B cell (primary cell): ENCODE measurements at regions not wholly inside any gene's neighbourhood (a gene's known extent, or its start where the extent isn't known, plus 50 kb on each side); places are given as distances from the start of the nearest gene placed in this dataset.

Experiments used
- ATAC-seq: fragments of 200-7000 bp; cut with Tn5 transposase; one replicate; pipeline ENCODE4 v1.10.0; 2021; ENCODE audit warnings: low read depth, mild to moderate bottlenecking, moderate number of reproducible peaks, moderate library complexity
- CTCF ChIA-PET: fragments of 350-600 bp; sonication (Branson Sonifier 250); formaldehyde crosslinking; loops from one replicate; lab custom pipeline; 2021; ENCODE audit warnings: antibody characterized with exemption, inconsistent platforms; lab: Charles Lee
- POLR2A ChIA-PET: fragments of 350-600 bp; sonication (Branson Sonifier 250); formaldehyde crosslinking; loops from one replicate; lab custom pipeline; 2021; ENCODE audit warnings: antibody characterized with exemption; lab: Charles Lee
- DNase-seq: peaks from one replicate; pipeline ENCODE4 v3.0.0; 2013
- H2AFZ ChIP-seq: 2 replicates; pipeline ENCODE4 v1.6.1; 2012; ENCODE audit warnings: mild to moderate bottlenecking, low read depth, low read length; ENCODE audit not compliant: insufficient read depth, poor library complexity, severe bottlenecking
- H3K27ac ChIP-seq, 2 donors: 1 replicate in 1 of 2; 2 replicates in 1 of 2; pipeline ENCODE4 v1.5.1; 2012 to 2013; ENCODE audit warnings: low read length in 2 of 2, mild to moderate bottlenecking in 2 of 2, moderate library complexity in 1 of 2
- H3K27me3 ChIP-seq, 4 experiments: fragments of 200-600 bp in 1 of 4; sonication (generic) in 1 of 4; replicated peaks in 1 of 4; 1 replicate in 2 of 4; 2 replicates in 2 of 4; pipeline versions ENCODE4 v1.6.1 to v1.7.0; 2013 to 2016; ENCODE audit warnings: low read length in 3 of 4, mild to moderate bottlenecking in 2 of 4, mixed read lengths in 1 of 4, moderate library complexity in 1 of 4; ENCODE audit not compliant: insufficient read depth in 4 of 4, control insufficient read depth in 3 of 4; ENCODE audit errors: control extremely low read depth in 1 of 4
- H3K36me3 ChIP-seq, 2 experiments: replicated peaks in 1 of 2; 1 replicate in 1 of 2; 2 replicates in 1 of 2; pipeline versions ENCODE4 v1.6.1 to v1.7.1; 2013; ENCODE audit warnings: low read length in 1 of 2; ENCODE audit not compliant: insufficient read depth in 2 of 2, control insufficient read depth in 1 of 2; ENCODE audit errors: control extremely low read depth in 1 of 2, extremely low read depth in 1 of 2
- H3K4me1 ChIP-seq, 2 donors: fragments of 200-600 bp in 1 of 2; sonication (generic) in 1 of 2; 1 replicate in 1 of 2; 2 replicates in 1 of 2; pipeline versions ENCODE4 v1.5.1 to v1.6.1; 2013 to 2017; ENCODE audit warnings: low read length in 2 of 2; ENCODE audit not compliant: control insufficient read depth in 2 of 2, insufficient read depth in 2 of 2
- H3K4me2 ChIP-seq: replicated peaks from 2 replicates; pipeline ENCODE3; 2012; ENCODE audit warnings: mild to moderate bottlenecking, low read depth, low read length; ENCODE audit not compliant: poor library complexity, severe bottlenecking
- H3K4me3 ChIP-seq, 5 experiments: fragments of 200-600 bp in 1 of 5; sonication (generic) in 1 of 5; 1 replicate in 3 of 5; 2 replicates in 2 of 5; pipeline versions ENCODE4 v1.5.1 to v1.7.0; 2011 to 2016; ENCODE audit warnings: low read length in 4 of 5, mild to moderate bottlenecking in 4 of 5, low read depth in 2 of 5, control low read depth in 1 of 5, moderate library complexity in 1 of 5; ENCODE audit not compliant: insufficient read depth in 1 of 5; ENCODE audit errors: control extremely low read depth in 1 of 5, extremely low read depth in 1 of 5
- H3K79me2 ChIP-seq: fragments of 200-600 bp; sonication (generic); one replicate; pipeline ENCODE4 v1.6.0; 2016; ENCODE audit warnings: low read length; ENCODE audit not compliant: control insufficient read depth, insufficient read depth
- H3K9ac ChIP-seq: fragments of 200-600 bp; sonication (generic); 2 replicates; pipeline ENCODE4 v1.6.1; 2017; ENCODE audit warnings: mild to moderate bottlenecking, low read length, moderate library complexity
- H3K9me3 ChIP-seq, 3 donors: one replicate each; pipeline versions ENCODE4 v1.6.1 to v1.7.1; 2013; ENCODE audit warnings: low read length in 2 of 3; ENCODE audit not compliant: control insufficient read depth in 2 of 3, insufficient read depth in 1 of 3; ENCODE audit errors: control extremely low read depth in 1 of 3
- H4K20me1 ChIP-seq: 2 replicates; pipeline ENCODE4 v1.6.0; 2012; ENCODE audit warnings: mild to moderate bottlenecking, low read length; ENCODE audit not compliant: insufficient read depth, control insufficient read depth, poor library complexity, severe bottlenecking
- H3K27ac Mint-ChIP-seq: one replicate; pipeline ENCODE4 v1.8.0; 2021; ENCODE audit warnings: mixed read lengths
- H3K27me3 Mint-ChIP-seq: one replicate; pipeline ENCODE4 v1.8.0; 2021; ENCODE audit warnings: mixed read lengths
- H3K4me1 Mint-ChIP-seq: one replicate; pipeline ENCODE4 v1.8.0; 2021; ENCODE audit warnings: mixed read lengths
- H3K4me3 Mint-ChIP-seq: one replicate; pipeline ENCODE4 v1.8.0; 2021; ENCODE audit warnings: mixed read lengths
- H3K9me3 Mint-ChIP-seq: one replicate; pipeline ENCODE4 v1.8.0; 2022; ENCODE audit warnings: mixed read lengths; ENCODE audit not compliant: insufficient read depth
- CTCF ChIP-seq: fragments of 200-600 bp; IDR thresholded peaks from one replicate; pipeline ENCODE4 v1.8.0; 2022; ENCODE audit warnings: antibody characterized with exemption, mild to moderate bottlenecking
- EZH2 ChIP-seq: IDR thresholded peaks from 2 replicates; pipeline ENCODE4 v1.6.1; 2012; ENCODE audit warnings: borderline replicate concordance, low read depth, mild to moderate bottlenecking, moderate library complexity, low read length; ENCODE audit not compliant: insufficient read depth, poor library complexity, severe bottlenecking
- WGBS: methylation state at CpG from one replicate; pipeline ENCODE4 v1.1.5; 2013; ENCODE audit warnings: missing lambda C conversion rate; ENCODE audit not compliant: insufficient coverage; 5-methylcytosine and 5-hydroxymethylcytosine counted together
- intact Hi-C: fragments of 100-400 bp; cut with micrococcal nuclease; formaldehyde crosslinking; loops from one replicate; pipeline ENCODE4 v1.10.0; 2022

GRCh38 chr6:81942067-81942370 lies 189.5 kb upstream of the TENT5A start:
- Mint-ChIP-seq H3K9me3 (no peaks in the 10 kb centered on the region), H3K4me1 (no peaks in the 10 kb centered on the region), H3K4me3 (no peak overlapping the region), H3K27me3 (no peaks in the 10 kb centered on the region), H3K27ac (no peak overlapping the region)
- H4K20me1 ChIP-seq = no peaks in the 10 kb centered on the region
- intact Hi-C loops = no loop called here
- no peaks in the 10 kb centered on the region for H3K9me3 ChIP-seq
- no peaks in the 10 kb centered on the region for H3K4me1 ChIP-seq
- ChIA-PET POLR2A (no interaction called here), CTCF (no interaction called here)
- no CpG with 5 or more reads among the region's 3 CpGs for WGBS
- no peaks in the 10 kb centered on the region for H3K79me2 ChIP-seq
- no peaks in the 10 kb centered on the region for H3K27me3 ChIP-seq
- no peak overlapping the region for H3K27ac ChIP-seq
- no peaks in the 10 kb centered on the region for H3K36me3 ChIP-seq
- DNase-seq (no peak), ATAC-seq (no peak)
- H3K4me2 ChIP-seq = no peak overlapping the region
- no peak overlapping the region for H3K4me3 ChIP-seq
- no peak for TF ChIP-seq EZH2
- TF ChIP-seq CTCF = no peak
- H3K9ac ChIP-seq = no peak overlapping the region
- H2AFZ ChIP-seq = no peak overlapping the region

DNA sequence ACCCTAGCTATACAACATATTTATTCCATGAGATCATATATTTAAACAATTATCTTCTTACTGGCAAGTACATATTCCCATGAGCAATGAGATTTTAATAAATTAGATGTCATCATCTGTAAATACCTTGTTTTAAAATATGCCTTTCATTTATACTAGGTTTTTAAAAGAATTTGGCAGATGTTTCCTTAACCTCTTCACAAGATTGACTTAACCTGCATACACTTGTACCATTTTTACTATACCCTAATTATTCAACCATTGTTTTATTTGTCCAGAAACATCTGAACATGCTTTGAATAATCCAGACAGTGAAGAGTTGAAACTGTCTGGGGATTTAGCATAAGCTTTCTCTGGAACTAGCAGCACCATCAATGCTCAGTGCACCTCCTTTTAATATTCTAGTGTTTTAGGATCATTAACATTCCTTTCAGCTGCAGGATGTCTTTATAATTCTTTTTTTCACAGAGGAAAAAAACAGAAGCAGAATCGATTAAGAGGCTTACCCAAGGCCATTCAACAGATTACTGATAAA lies 188.0 kb upstream of the TENT5A start:
- TF ChIP-seq EZH2 = no peak
- TF ChIP-seq CTCF = no peak
- no CpG with 5 or more reads among the region's 1 CpG for WGBS
- H3K79me2 ChIP-seq = no peaks in the 10 kb centered on the region
- H3K4me1 Mint-ChIP-seq = no peaks in the 10 kb centered on the region
- H3K4me1 ChIP-seq = no peaks in the 10 kb centered on the region
- no peaks in the 10 kb centered on the region for H3K27me3 ChIP-seq
- DNase-seq (no peak), ATAC-seq (no peak)
- no peak overlapping the region for H3K4me3 ChIP-seq
- no peak overlapping the region for H3K27ac ChIP-seq
- no peak overlapping the region for H3K4me2 ChIP-seq
- intact Hi-C loops = no loop called here
- H3K27me3 Mint-ChIP-seq = no peaks in the 10 kb centered on the region
- H3K4me3 Mint-ChIP-seq = no peak overlapping the region
- H2AFZ ChIP-seq = no peak overlapping the region
- CTCF ChIA-PET = no interaction called here
- H3K9ac ChIP-seq = no peak overlapping the region
- no peaks in the 10 kb centered on the region for H4K20me1 ChIP-seq
- POLR2A ChIA-PET = no interaction called here
- no peak overlapping the region for H3K27ac Mint-ChIP-seq
- no peaks in the 10 kb centered on the region for H3K9me3 ChIP-seq
- no peaks in the 10 kb centered on the region for H3K9me3 Mint-ChIP-seq
- H3K36me3 ChIP-seq = no peaks in the 10 kb centered on the region
